ENCODE measurements at regions not wholly inside any gene's neighbourhood (a gene's known extent, or its start where the extent isn't known, plus 50 kb on each side); places are given as distances from the start of the nearest gene placed in this dataset.

GRCh38 chr12:59186451-59186850 is 266.1 kb upstream of the LRIG3 start:
- DNase-seq (ENCODE audit: low spot score) (no peak), ATAC-seq (ENCODE audit: low read depth) (no peak)
- Histone ChIP-seq H3K36me3 (ENCODE audit: low read depth) (no peaks in the 10 kb centered on the region), H3K27ac (ENCODE audit: poor library complexity, severe bottlenecking) (no peak overlapping the region), H3K9me3 (ENCODE audit: severe bottlenecking) (no peaks in the 10 kb centered on the region), H3K4me3 (ENCODE audit: severe bottlenecking) (no peak overlapping the region), H3K4me1 (ENCODE audit: insufficient read depth, poor library complexity, severe bottlenecking) (no peaks in the 10 kb centered on the region), H3K27me3 (ENCODE audit: insufficient read depth, poor library complexity, severe bottlenecking) (no peaks in the 10 kb centered on the region)
- no peak for TF ChIP-seq CTCF (IDR thresholded peaks at IDR 0.05; ENCODE audit: poor library complexity, severe bottlenecking)

- H3K9me3 ChIP-seq (ENCODE audit: severe bottlenecking): no peaks in the 10 kb centered on the region
- no peaks in the 10 kb centered on the region for H3K4me1 ChIP-seq (ENCODE audit: insufficient read depth, poor library complexity, severe bottlenecking)
- H3K36me3 ChIP-seq (ENCODE audit: low read depth): no peaks in the 10 kb centered on the region
- H3K27me3 ChIP-seq (ENCODE audit: insufficient read depth, poor library complexity, severe bottlenecking): no peaks in the 10 kb centered on the region
- no peak overlapping the region for H3K27ac ChIP-seq (ENCODE audit: poor library complexity, severe bottlenecking)
- no peak overlapping the region for H3K4me3 ChIP-seq (ENCODE audit: severe bottlenecking)
- ATAC-seq (ENCODE audit: low read depth) (no peak), DNase-seq (ENCODE audit: low spot score) (no peak)
- no peak for TF ChIP-seq CTCF (IDR thresholded peaks at IDR 0.05; ENCODE audit: poor library complexity, severe bottlenecking)
Measured at GRCh38 chr12:59185295-59185694, 265.0 kb upstream of the LRIG3 start.

- no peak for DNase-seq (ENCODE audit: low spot score)
Measured at GRCh38 chr12:59182658-59183455, 262.6 kb upstream of the LRIG3 start.

GRCh38 chr12:59182191-59182590 is 261.9 kb upstream of the LRIG3 start:
- Histone ChIP-seq H3K36me3 (ENCODE audit: low read depth) (no peaks in the 10 kb centered on the region), H3K27me3 (ENCODE audit: insufficient read depth, poor library complexity, severe bottlenecking) (no peaks in the 10 kb centered on the region), H3K4me3 (ENCODE audit: severe bottlenecking) (no peak overlapping the region), H3K27ac (ENCODE audit: poor library complexity, severe bottlenecking) (no peak overlapping the region), H3K4me1 (ENCODE audit: insufficient read depth, poor library complexity, severe bottlenecking) (peaks cover 8% of the 10 kb centered on the region), H3K9me3 (ENCODE audit: severe bottlenecking) (no peaks in the 10 kb centered on the region)
- no peak for DNase-seq (ENCODE audit: low spot score)
- no peak for TF ChIP-seq CTCF (IDR thresholded peaks at IDR 0.05; ENCODE audit: poor library complexity, severe bottlenecking)
- ATAC-seq (ENCODE audit: low read depth): no peak

More at GRCh38 chr12:59182658-59183455, 262.6 kb upstream of the LRIG3 start:
- Histone ChIP-seq H3K27ac (ENCODE audit: poor library complexity, severe bottlenecking) (no peak overlapping the region), H3K9me3 (ENCODE audit: severe bottlenecking) (no peaks in the 10 kb centered on the region), H3K36me3 (ENCODE audit: low read depth) (no peaks in the 10 kb centered on the region), H3K4me1 (ENCODE audit: insufficient read depth, poor library complexity, severe bottlenecking) (peaks cover 8% of the 10 kb centered on the region), H3K4me3 (ENCODE audit: severe bottlenecking) (no peak overlapping the region), H3K27me3 (ENCODE audit: insufficient read depth, poor library complexity, severe bottlenecking) (no peaks in the 10 kb centered on the region)
- ATAC-seq (ENCODE audit: low read depth): no peak
- TF ChIP-seq CTCF (IDR thresholded peaks at IDR 0.05; ENCODE audit: poor library complexity, severe bottlenecking): no peak

- ATAC-seq (ENCODE audit: low read depth): no peak
- Histone ChIP-seq H3K27me3 (ENCODE audit: insufficient read depth, poor library complexity, severe bottlenecking) (no peaks in the 10 kb centered on the region), H3K36me3 (ENCODE audit: low read depth) (no peaks in the 10 kb centered on the region), H3K4me1 (ENCODE audit: insufficient read depth, poor library complexity, severe bottlenecking) (peaks cover 8% of the 10 kb centered on the region), H3K9me3 (ENCODE audit: severe bottlenecking) (no peaks in the 10 kb centered on the region), H3K4me3 (ENCODE audit: severe bottlenecking) (no peak overlapping the region), H3K27ac (ENCODE audit: poor library complexity, severe bottlenecking) (no peak overlapping the region)
- no peak for DNase-seq (ENCODE audit: low spot score)
- no peak for TF ChIP-seq CTCF (IDR thresholded peaks at IDR 0.05; ENCODE audit: poor library complexity, severe bottlenecking)
Measured at GRCh38 chr12:59181196-59181777, 261.0 kb upstream of the LRIG3 start.
